Eye (tissue), 1 donor: ENCODE measurements at regions not wholly inside any gene's neighbourhood (a gene's known extent, or its start where the extent isn't known, plus 50 kb on each side); places are given as distances from the start of the nearest gene placed in this dataset.

Experiments used
- DNase-seq: peaks from one replicate; pipeline ENCODE4 v3.0.0-alpha.2; 2015

- DNase-seq, result peak; percentile 84
Measured at GRCh38 chr2:54360055-54360792, 95.9 kb upstream of the SPTBN1 start.

GRCh38 chr2:54364409-54364808, 91.7 kb upstream of the SPTBN1 start:
- no peak for DNase-seq

- no peak for DNase-seq
Measured at GRCh38 chr2:54365661-54366060, 90.5 kb upstream of the SPTBN1 start.

- DNase-seq, result no peak
Measured at GRCh38 chr2:54366487-54367280, 89.4 kb upstream of the SPTBN1 start.

- DNase-seq, result no peak
Measured at GRCh38 chr2:54370405-54371104, 85.6 kb upstream of the SPTBN1 start.

GRCh38 chr2:54371460-54372065, 84.6 kb upstream of the SPTBN1 start:
- DNase-seq, result no peak

GRCh38 chr2:54372361-54372760, 83.8 kb upstream of the SPTBN1 start:
- DNase-seq, result no peak

GRCh38 chr2:54373855-54374254, 82.3 kb upstream of the SPTBN1 start:
- no peak for DNase-seq

GRCh38 chr2:54374591-54375364, 81.3 kb upstream of the SPTBN1 start:
- no peak for DNase-seq

GRCh38 chr2:54377451-54377850, 78.7 kb upstream of the SPTBN1 start:
- no peak for DNase-seq

- no peak for DNase-seq
Measured at GRCh38 chr2:54377901-54378493, 78.1 kb upstream of the SPTBN1 start.

GRCh38 chr2:54380670-54381069, 75.5 kb upstream of the SPTBN1 start:
- DNase-seq, result peak; percentile 63

- DNase-seq, result no peak
Measured at GRCh38 chr2:54381293-54381692, 74.8 kb upstream of the SPTBN1 start.

GRCh38 chr2:54382601-54383000, 73.5 kb upstream of the SPTBN1 start:
- DNase-seq, result no peak

GRCh38 chr2:54384301-54385203, 71.6 kb upstream of the SPTBN1 start:
- no peak for DNase-seq

- DNase-seq, result no peak
Measured at GRCh38 chr2:54385271-54385670, 70.9 kb upstream of the SPTBN1 start.

GRCh38 chr2:54386585-54386984, 69.5 kb upstream of the SPTBN1 start:
- no peak for DNase-seq

- no peak for DNase-seq
Measured at GRCh38 chr2:54387059-54387991, 68.8 kb upstream of the SPTBN1 start.

- peak; percentile 66 for DNase-seq
Measured at GRCh38 chr2:54388076-54388475, 68.1 kb upstream of the SPTBN1 start.
